AG04450 (cell line): ENCODE measurements at regions not wholly inside any gene's neighbourhood (a gene's known extent, or its start where the extent isn't known, plus 50 kb on each side); places are given as distances from the start of the nearest gene placed in this dataset.

Source experiments
- CTCF ChIA-PET: fragments of 300-600, 350-600 bp; formaldehyde crosslinking; extraction: SDS; loops from one replicate; lab custom pipeline; 2022; ENCODE audit warnings: antibody characterized with exemption, inconsistent platforms; lab: Charles Lee
- POLR2A ChIA-PET: fragments of 350-600 bp; formaldehyde crosslinking; extraction: SDS; loops from one replicate; lab custom pipeline; 2021; ENCODE audit warnings: antibody characterized with exemption, inconsistent platforms; lab: Yijun Ruan, JAX
- DNase-seq: peaks from one replicate; pipeline ENCODE4 v3.0.0-alpha.2; 2011; ENCODE audit warnings: low read depth, low spot score
- H3K27ac ChIP-seq: one replicate; pipeline ENCODE4 v1.5.1; 2012; ENCODE audit warnings: low read depth, low read length, control low read depth
- H3K27me3 ChIP-seq: one replicate; pipeline ENCODE4 v1.6.0; 2012; ENCODE audit warnings: low read length; ENCODE audit not compliant: control insufficient read depth, insufficient read depth
- H3K4me3 ChIP-seq: 2 replicates; pipeline ENCODE4 v1.5.1; 2011; ENCODE audit warnings: mild to moderate bottlenecking, low read depth, low read length, control low read depth
- H3K9me3 ChIP-seq: 2 replicates; pipeline ENCODE4 v1.5.1; 2012; ENCODE audit warnings: low read length; ENCODE audit not compliant: control insufficient read depth, insufficient read depth
- TF ChIP-seq, protein P1 (sequence below): IDR thresholded peaks from 2 replicates; pipeline ENCODE4 v1.5.1; 2011; ENCODE audit warnings: low read depth, low read length, control low read depth, inconsistent platforms

DNA sequence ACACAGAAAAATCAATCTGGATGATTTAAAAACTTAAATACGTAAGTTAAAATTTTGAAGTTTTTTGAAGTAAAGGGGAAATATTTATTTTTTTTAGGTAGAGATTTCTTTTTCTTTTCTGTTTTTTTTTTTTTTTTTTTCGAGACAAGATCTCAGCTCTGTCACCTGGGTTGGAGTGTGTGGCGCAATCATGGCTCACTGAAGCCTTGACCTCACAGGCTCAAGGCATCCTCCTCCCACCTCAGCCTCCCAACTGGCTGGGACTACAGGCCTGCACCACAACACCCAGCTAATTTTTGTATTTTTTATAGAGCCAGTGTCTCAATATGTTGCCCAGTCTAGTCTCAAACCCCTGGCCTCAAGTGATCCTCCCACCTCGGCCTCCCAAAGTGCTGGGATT lies 120.4 kb upstream of the CLDN10 start:
- Histone ChIP-seq H3K4me3 (no peak overlapping the region), H3K27me3 (no peaks in the 10 kb centered on the region), H3K27ac (no peak overlapping the region), H3K9me3 (no peaks in the 10 kb centered on the region)
- TF ChIP-seq, protein P1, sequence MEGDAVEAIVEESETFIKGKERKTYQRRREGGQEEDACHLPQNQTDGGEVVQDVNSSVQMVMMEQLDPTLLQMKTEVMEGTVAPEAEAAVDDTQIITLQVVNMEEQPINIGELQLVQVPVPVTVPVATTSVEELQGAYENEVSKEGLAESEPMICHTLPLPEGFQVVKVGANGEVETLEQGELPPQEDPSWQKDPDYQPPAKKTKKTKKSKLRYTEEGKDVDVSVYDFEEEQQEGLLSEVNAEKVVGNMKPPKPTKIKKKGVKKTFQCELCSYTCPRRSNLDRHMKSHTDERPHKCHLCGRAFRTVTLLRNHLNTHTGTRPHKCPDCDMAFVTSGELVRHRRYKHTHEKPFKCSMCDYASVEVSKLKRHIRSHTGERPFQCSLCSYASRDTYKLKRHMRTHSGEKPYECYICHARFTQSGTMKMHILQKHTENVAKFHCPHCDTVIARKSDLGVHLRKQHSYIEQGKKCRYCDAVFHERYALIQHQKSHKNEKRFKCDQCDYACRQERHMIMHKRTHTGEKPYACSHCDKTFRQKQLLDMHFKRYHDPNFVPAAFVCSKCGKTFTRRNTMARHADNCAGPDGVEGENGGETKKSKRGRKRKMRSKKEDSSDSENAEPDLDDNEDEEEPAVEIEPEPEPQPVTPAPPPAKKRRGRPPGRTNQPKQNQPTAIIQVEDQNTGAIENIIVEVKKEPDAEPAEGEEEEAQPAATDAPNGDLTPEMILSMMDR, result no peak
- ChIA-PET POLR2A (no interaction called here), CTCF (interaction anchor here (0.8 kb wide), 1 partner anchor 28 kb away, joined by 4 read pairs; no protein-coding TSS in a partner anchor)
- no peak for DNase-seq

DNA sequence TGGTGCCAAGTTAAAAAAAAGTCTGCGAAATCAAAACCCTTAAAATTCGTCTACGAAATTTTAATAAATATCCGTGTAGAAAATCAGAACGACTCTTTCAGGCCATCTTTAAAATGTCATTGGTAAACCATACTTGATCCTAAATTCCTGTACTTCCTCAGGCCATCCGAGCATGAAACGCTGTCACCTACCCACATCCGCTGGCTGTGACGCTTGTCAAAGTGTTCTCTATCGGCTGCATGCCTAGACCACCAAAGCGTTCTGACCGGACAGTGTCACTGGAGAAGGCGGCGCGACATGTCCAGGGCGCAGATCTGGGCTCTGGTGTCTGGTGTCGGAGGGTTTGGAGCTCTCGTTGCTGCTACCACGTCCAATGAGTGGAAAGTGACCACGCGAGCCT lies 119.0 kb upstream of the CLDN10 start:
- TF ChIP-seq, protein P1, result no peak
- Histone ChIP-seq H3K27me3 (no peaks in the 10 kb centered on the region), H3K4me3 (no peak overlapping the region), H3K9me3 (no peaks in the 10 kb centered on the region), H3K27ac (no peak overlapping the region)
- CTCF ChIA-PET, result interaction anchor here (0.5 to 0.9 kb wide), 2 partner anchors 8 to 53 kb away, joined by 3 read pairs; no protein-coding TSS in a partner anchor
- no peak for DNase-seq
- POLR2A ChIA-PET, result no interaction called here

DNA sequence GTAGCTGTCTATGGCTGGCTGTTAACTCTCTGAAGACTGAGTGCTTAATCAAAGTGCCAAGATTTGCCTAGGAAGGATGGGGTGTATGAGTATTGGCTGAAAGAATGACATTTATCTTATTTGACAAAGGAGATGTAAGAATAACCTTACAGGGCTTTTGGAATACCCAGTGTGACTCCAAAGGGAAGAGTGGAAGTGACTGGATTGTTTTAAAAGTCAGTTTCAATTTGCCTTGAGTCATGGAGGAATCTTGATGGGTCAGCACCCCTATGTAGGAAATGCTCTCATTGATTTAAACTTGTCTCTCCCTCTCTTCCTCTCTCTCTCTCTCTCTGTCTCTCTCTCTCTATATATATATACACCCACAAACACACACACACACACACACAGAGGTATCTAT lies 118.4 kb upstream of the CLDN10 start:
- Histone ChIP-seq H3K27ac (no peak overlapping the region), H3K27me3 (no peaks in the 10 kb centered on the region), H3K9me3 (no peaks in the 10 kb centered on the region), H3K4me3 (no peak overlapping the region)
- TF ChIP-seq, protein P1, result no peak
- ChIA-PET CTCF (no interaction called here), POLR2A (no interaction called here)
- no peak for DNase-seq

DNA sequence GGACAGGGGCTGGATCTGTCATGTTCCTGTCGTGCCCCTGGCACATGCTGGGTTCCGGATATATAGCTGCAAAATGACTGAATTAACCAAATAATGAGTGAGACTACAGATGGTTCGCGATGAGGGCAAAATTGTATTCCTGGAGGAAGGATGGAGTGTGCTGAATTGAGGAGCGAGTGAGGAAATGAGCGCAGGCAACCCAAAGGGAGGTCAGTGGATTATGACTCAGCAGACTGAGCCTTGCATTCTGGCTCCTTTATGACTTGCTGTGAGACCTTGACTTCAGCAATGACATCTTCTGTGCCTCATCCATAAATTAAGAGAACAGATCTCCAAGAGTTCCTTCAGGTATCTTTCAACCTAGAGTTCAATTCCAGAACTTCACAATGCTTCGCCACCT lies 115.0 kb upstream of the CLDN10 start:
- Histone ChIP-seq H3K9me3 (no peaks in the 10 kb centered on the region), H3K27ac (no peak overlapping the region), H3K27me3 (peaks cover 4% of the 10 kb centered on the region), H3K4me3 (no peak overlapping the region)
- ChIA-PET POLR2A (no interaction called here), CTCF (no interaction called here)
- DNase-seq, result no peak
- TF ChIP-seq, protein P1, result no peak

DNA sequence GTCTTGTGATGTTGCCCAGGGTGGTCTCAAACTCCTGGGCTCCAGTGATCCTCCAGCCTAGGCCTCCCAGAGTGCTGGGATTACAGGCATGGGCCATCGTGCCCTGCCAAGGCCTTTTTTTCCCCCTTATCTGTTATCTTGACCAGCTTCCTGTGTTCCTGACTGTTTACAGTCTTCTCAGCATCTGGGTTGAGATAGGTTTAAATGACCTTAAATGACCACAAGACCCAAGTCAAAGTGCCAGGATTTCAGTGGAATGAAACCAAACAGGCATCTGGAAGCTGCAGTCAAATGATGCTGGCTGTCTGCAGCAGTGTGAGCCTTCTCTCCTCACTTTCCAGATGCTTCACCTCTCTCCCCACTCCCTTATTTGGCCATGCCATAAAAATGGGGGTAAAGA lies 114.2 kb upstream of the CLDN10 start:
- DNase-seq, result no peak
- Histone ChIP-seq H3K27me3 (peaks cover 4% of the 10 kb centered on the region), H3K27ac (no peak overlapping the region), H3K9me3 (no peaks in the 10 kb centered on the region), H3K4me3 (no peak overlapping the region)
- TF ChIP-seq, protein P1, result no peak
- ChIA-PET POLR2A (no interaction called here), CTCF (no interaction called here)
